ENCODE measurements at regions not wholly inside any gene's neighbourhood (a gene's known extent, or its start where the extent isn't known, plus 50 kb on each side); places are given as distances from the start of the nearest gene placed in this dataset.

DNA sequence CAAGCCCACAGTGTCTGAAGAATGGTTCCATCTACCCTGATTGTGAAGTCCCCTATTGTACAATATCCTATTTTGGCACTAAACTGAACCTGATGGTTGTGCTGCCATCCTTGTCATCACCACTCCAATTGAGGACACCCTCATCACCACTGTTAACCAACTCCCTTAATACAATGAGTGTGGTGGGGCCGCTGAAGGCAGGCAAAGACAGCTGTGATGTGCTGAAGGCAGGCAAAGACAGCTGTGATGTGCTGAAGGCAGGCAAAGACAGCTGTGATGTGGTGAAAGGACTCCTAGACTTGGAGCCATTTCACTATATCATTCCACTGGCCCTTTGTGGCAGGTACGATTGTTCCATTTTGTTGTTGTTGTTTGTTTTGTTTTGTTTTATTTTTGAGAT lies 481.6 kb downstream of the SOX6 start:
- TF ChIP-seq GATA2 (IDR thresholded peaks at IDR 0.05; ENCODE audit: low read depth, low read length) (no peak), GATA3 (IDR thresholded peaks at IDR 0.05; ENCODE audit: low read depth, low read length) (no peak)

Measured in SH-SY5Y (cell line).